ENCODE measurements at regions not wholly inside any gene's neighbourhood (a gene's known extent, or its start where the extent isn't known, plus 50 kb on each side); places are given as distances from the start of the nearest gene placed in this dataset.

- TF ChIP-seq CTCF (conservative IDR thresholded peaks at IDR 0.05; ENCODE audit: low read length) (no peak), EZH2phosphoT487 (IDR thresholded peaks at IDR 0.05; ENCODE audit: borderline replicate concordance) (no peak)
Observed at GRCh38 chr12:78560633-78561032, 303.9 kb upstream of the SYT1 start.

Measured in Loucy (cell line).